ENCODE measurements at regions not wholly inside any gene's neighbourhood (a gene's known extent, or its start where the extent isn't known, plus 50 kb on each side); places are given as distances from the start of the nearest gene placed in this dataset.

- POLR2A ChIA-PET = no interaction called here
- CTCF ChIA-PET = no interaction called here
- BruUV-seq (replicated peaks) = no TSS peak
Measured at GRCh38 chr2:149645391-149645790, 57.8 kb upstream of the MMADHC start.

More at GRCh38 chr2:149645391-149645790, 57.8 kb upstream of the MMADHC start:
- no peak overlapping the region for H3K4me2 ChIP-seq (ENCODE audit: low read length)
- RAD21 ChIA-PET (ENCODE audit: low non-redundant PET in 1 of 2, low total read pairs in 2 of 2, uncharacterized antibody in 2 of 2, unreplicated experiment in 2 of 2) = no interaction called here
- no peaks in the 10 kb centered on the region for H3K36me3 ChIP-seq (ENCODE audit: control insufficient read depth in 1 of 2, insufficient read depth in 2 of 2, low read length in 2 of 2)
- TF ChIP-seq RAD21 (IDR thresholded peaks at IDR 0.05; ENCODE audit: low read depth) = peak; percentile 26; the same call in 1 of the 2 replicates
- no peak for TF ChIP-seq ZFX (IDR thresholded peaks at IDR 0.05)
- TF ChIP-seq JUND (IDR thresholded peaks at IDR 0.05) = no peak
- no peak for TF ChIP-seq TCF7L2 (IDR thresholded peaks at IDR 0.05; ENCODE audit: borderline replicate concordance, extremely low read depth, insufficient read depth, insufficient read length)
- peak in 2 of 3 experiments; percentile 20 to 26; a peak in 1 of 6 replicates for TF ChIP-seq CTCF (IDR thresholded peaks at IDR 0.05 in 2 of 3, conservative IDR thresholded peaks at IDR 0.05 in 1 of 3; ENCODE audit: borderline replicate concordance in 1 of 3, insufficient read depth in 1 of 3, low read depth in 2 of 3, low read length in 2 of 3)
- no peak for TF ChIP-seq EGR1 (IDR thresholded peaks at IDR 0.05; ENCODE audit: low read depth)
- H4K20me1 ChIP-seq (ENCODE audit: insufficient read depth) = no peaks in the 10 kb centered on the region
- H2AFZ ChIP-seq (ENCODE audit: low read depth, low read length, poor library complexity, severe bottlenecking) = no peak overlapping the region
- DNase-seq (ENCODE audit: low read depth, low spot score) (no peak), ATAC-seq (no peak)
- no peak overlapping the region for H3K27ac ChIP-seq (ENCODE audit: low read depth, low read length)
- H3K79me2 ChIP-seq (ENCODE audit: insufficient read depth, low read length) = no peaks in the 10 kb centered on the region
- no peaks in the 10 kb centered on the region for H3K27me3 ChIP-seq (ENCODE audit: insufficient read depth, low read length)
- H3K4me1 ChIP-seq (ENCODE audit: control insufficient read depth in 1 of 2, insufficient read depth in 2 of 2, low read length in 2 of 2) = peaks cover 0 to 8% of the 10 kb centered on the region in 2 experiments; a peak in 2 of 4 replicates
- H3K9me2 ChIP-seq (ENCODE audit: insufficient read depth) = no peaks in the 10 kb centered on the region
- H3K9ac ChIP-seq (ENCODE audit: low read length) = no peak overlapping the region
- no peaks in the 10 kb centered on the region for H3K9me3 ChIP-seq (ENCODE audit: control insufficient read depth in 1 of 2, insufficient read depth in 1 of 2, low read depth in 1 of 2, low read length in 2 of 2)
- intact Hi-C loops (cut with micrococcal nuclease) = no loop called here
- H3K4me3 ChIP-seq (replicated peaks in 1 of 2; ENCODE audit: low read depth in 1 of 2, low read length in 2 of 2) = no peak overlapping the region
